HCT116 (cell line): ENCODE measurements at regions not wholly inside any gene's neighbourhood (a gene's known extent, or its start where the extent isn't known, plus 50 kb on each side); places are given as distances from the start of the nearest gene placed in this dataset.

ENCODE experiments used
- ATAC-seq: fragments of 200-7000 bp; cut with Tn5 transposase; 2 replicates; pipeline ENCODE4 v1.9.1; 2020; ENCODE audit warnings: mild to moderate bottlenecking, moderate library complexity
- BruUV-seq: library from RNA; stranded (reverse); fragments of 400-500 nt; replicated peaks from 2 replicates; lab custom pipeline; 2021; lab: Mats Ljungman, UMichigan
- CTCF ChIA-PET: fragments of 300-600 bp; sonication (Branson Sonifier 250); formaldehyde crosslinking; loops from one replicate; lab custom pipeline; 2021; ENCODE audit warnings: antibody characterized with exemption; lab: Charles Lee
- POLR2A ChIA-PET: fragments of 300-600, 350-600 bp; sonication (Branson Sonifier 250); formaldehyde crosslinking; loops from one replicate; lab custom pipeline; 2021; ENCODE audit warnings: antibody characterized with exemption; lab: Charles Lee
- RAD21 ChIA-PET, 2 experiments: fragments of 300-600 bp; sonication (Branson Sonifier 250); formaldehyde crosslinking; loops; one replicate each; lab custom pipeline; 2023; ENCODE audit warnings: low total read pairs in 2 of 2; ENCODE audit not compliant: uncharacterized antibody in 2 of 2, unreplicated experiment in 2 of 2, low non-redundant PET in 1 of 2; lab: Charles Lee
- DNase-seq: peaks from one replicate; pipeline ENCODE4 v3.0.0-alpha.2; 2010; ENCODE audit warnings: low read depth, low spot score
- H2AFZ ChIP-seq: fragments of 200-600 bp; shearing (Covaris generic), sonication (generic); 2 replicates; pipeline ENCODE4 v1.6.1; 2017; ENCODE audit warnings: low read depth, mixed run types, mixed read lengths, antibody characterized with exemption, low read length; ENCODE audit not compliant: poor library complexity, severe bottlenecking
- H3K27ac ChIP-seq: 2 replicates; pipeline ENCODE4 v1.5.1; 2012; ENCODE audit warnings: low read depth, low read length
- H3K27me3 ChIP-seq: fragments of 200-600 bp; sonication (generic); 2 replicates; pipeline ENCODE4 v1.6.1; 2016; ENCODE audit warnings: mixed run types, low read length, mixed read lengths; ENCODE audit not compliant: insufficient read depth
- H3K36me3 ChIP-seq, 2 experiments: fragments of 200-500 bp in 1 of 2; fragments of 200-600 bp in 1 of 2; sonication (Bioruptor generic) in 1 of 2; sonication (generic) in 1 of 2; 2 replicates each; pipeline versions ENCODE4 v1.5.1 to v1.6.1; 2014 to 2016; ENCODE audit warnings: low read length in 2 of 2, inconsistent platforms in 1 of 2, mixed read lengths in 1 of 2, mixed run types in 1 of 2; ENCODE audit not compliant: insufficient read depth in 2 of 2, control insufficient read depth in 1 of 2
- H3K4me1 ChIP-seq, 2 experiments: fragments of 200-600 bp in 1 of 2; sonication (generic) in 1 of 2; 2 replicates each; pipeline versions ENCODE4 v1.5.1 to v1.6.1; 2012 to 2017; ENCODE audit warnings: low read length in 2 of 2, inconsistent platforms in 1 of 2, mild to moderate bottlenecking in 1 of 2, mixed read lengths in 1 of 2, mixed run types in 1 of 2, moderate library complexity in 1 of 2; ENCODE audit not compliant: insufficient read depth in 2 of 2, control insufficient read depth in 1 of 2
- H3K4me2 ChIP-seq: fragments of 200-600 bp; sonication (generic); 2 replicates; pipeline ENCODE4 v1.6.1; 2017; ENCODE audit warnings: mixed run types, low read length, mixed read lengths
- H3K4me3 ChIP-seq, 2 experiments: fragments of 200-600 bp in 1 of 2; sonication (generic) in 1 of 2; replicated peaks in 1 of 2; 2 replicates each; pipeline ENCODE4 v1.5.1; 2011 to 2016; ENCODE audit warnings: low read length in 2 of 2, control low read depth in 1 of 2, low read depth in 1 of 2, mild to moderate bottlenecking in 1 of 2, mixed read lengths in 1 of 2, mixed run types in 1 of 2
- H3K79me2 ChIP-seq: fragments of 200-600 bp; sonication (generic); 2 replicates; pipeline ENCODE4 v1.6.1; 2017; ENCODE audit warnings: mild to moderate bottlenecking, mixed run types, low read length, moderate library complexity, mixed read lengths; ENCODE audit not compliant: insufficient read depth
- H3K9ac ChIP-seq: fragments of 200-600 bp; sonication (generic); 2 replicates; pipeline ENCODE4 v1.6.1; 2016; ENCODE audit warnings: low read length, mixed read lengths
- H3K9me2 ChIP-seq: fragments of 200-600 bp; sonication (generic), shearing (Covaris generic); 2 replicates; pipeline ENCODE4 v1.6.1; 2017; ENCODE audit warnings: mixed run types, mild to moderate bottlenecking, moderate library complexity; ENCODE audit not compliant: insufficient read depth
- H3K9me3 ChIP-seq, 2 experiments: fragments of 200-500 bp in 1 of 2; fragments of 200-600 bp in 1 of 2; sonication (Bioruptor generic) in 1 of 2; sonication (generic) in 1 of 2; 2 replicates each; pipeline ENCODE4 v1.6.1; 2014 to 2017; ENCODE audit warnings: low read length in 2 of 2, mixed read lengths in 2 of 2, inconsistent platforms in 1 of 2, low read depth in 1 of 2, mild to moderate bottlenecking in 1 of 2, mixed run types in 1 of 2, moderate library complexity in 1 of 2; ENCODE audit not compliant: control insufficient read depth in 1 of 2, insufficient read depth in 1 of 2
- H4K20me1 ChIP-seq: fragments of 200-600 bp; sonication (generic), shearing (Covaris generic); 2 replicates; pipeline ENCODE4 v1.6.1; 2017; ENCODE audit warnings: mixed run types, mild to moderate bottlenecking, moderate library complexity; ENCODE audit not compliant: insufficient read depth
- ATF3 ChIP-seq: IDR thresholded peaks from 2 replicates; pipeline ENCODE4 v1.6.1; 2012
- CBX3 ChIP-seq: IDR thresholded peaks from 2 replicates; pipeline ENCODE4 v1.6.1; 2012; ENCODE audit warnings: low read depth
- CEBPB ChIP-seq: IDR thresholded peaks from 2 replicates; pipeline ENCODE4 v1.6.1; 2012; ENCODE audit warnings: low read depth
- EGR1 ChIP-seq: IDR thresholded peaks from 2 replicates; pipeline ENCODE4 v1.6.1; 2012; ENCODE audit warnings: low read depth
- ELF1 ChIP-seq: IDR thresholded peaks from 2 replicates; pipeline ENCODE4 v1.6.1; 2012; ENCODE audit warnings: low read depth, borderline replicate concordance
- EZH2phosphoT487 ChIP-seq: fragments of 200-600 bp; IDR thresholded peaks from 2 replicates; pipeline ENCODE4 v1.6.1; 2018; ENCODE audit warnings: antibody characterized with exemption, borderline replicate concordance
- FOSL1 ChIP-seq: IDR thresholded peaks from 2 replicates; pipeline ENCODE4 v1.6.1; 2012; ENCODE audit warnings: low read depth
- POLR2AphosphoS5 ChIP-seq: IDR thresholded peaks from 2 replicates; pipeline ENCODE4 v1.6.1; 2011; ENCODE audit warnings: mild to moderate bottlenecking, low read depth, low read length, moderate library complexity
- RAD21 ChIP-seq: IDR thresholded peaks from 2 replicates; pipeline ENCODE4 v1.6.1; 2012; ENCODE audit warnings: low read depth, mild to moderate bottlenecking
- REST ChIP-seq: IDR thresholded peaks from 2 replicates; pipeline ENCODE4 v1.6.1; 2012; ENCODE audit warnings: low read depth
- SP1 ChIP-seq: IDR thresholded peaks from 2 replicates; pipeline ENCODE4 v1.6.1; 2012; ENCODE audit warnings: low read depth
- TCF7L2 ChIP-seq: IDR thresholded peaks from 2 replicates; pipeline ENCODE4 v1.7.0; 2011; ENCODE audit warnings: borderline replicate concordance, inconsistent platforms; ENCODE audit not compliant: insufficient read depth, insufficient read length; ENCODE audit errors: extremely low read depth
- YY1 ChIP-seq: IDR thresholded peaks from 2 replicates; pipeline ENCODE4 v1.6.1; 2011; ENCODE audit warnings: low read length, low read depth, moderate library complexity, mild to moderate bottlenecking; ENCODE audit not compliant: insufficient replicate concordance; ENCODE audit errors: extremely low read depth
- ZBTB33 ChIP-seq: IDR thresholded peaks from 2 replicates; pipeline ENCODE4 v1.6.1; 2011; ENCODE audit warnings: mild to moderate bottlenecking, low read length, moderate library complexity; ENCODE audit not compliant: insufficient replicate concordance; ENCODE audit errors: extremely low read depth
- ZFX ChIP-seq: fragments of 450-650 bp; IDR thresholded peaks from 2 replicates; pipeline ENCODE4 v1.6.1; 2017
- ZNF274 ChIP-seq: fragments of 200-500 bp; sonication (Bioruptor generic); IDR thresholded peaks from 2 replicates; pipeline ENCODE4 v1.6.1; 2014; ENCODE audit warnings: mild to moderate bottlenecking, low read depth, low read length, inconsistent platforms
- intact Hi-C: fragments of 100-400 bp; cut with micrococcal nuclease; formaldehyde crosslinking; loops from 2 replicates; pipeline ENCODE4 v1.10.0; 2022

GRCh38 chr3:5523125-5523524, 335.6 kb downstream of the EDEM1 start (continued):
- TF ChIP-seq YY1 (no peak), CBX3 (no peak), ZFX (no peak), RAD21 (no peak), ELF1 (no peak), EGR1 (no peak), ZBTB33 (no peak)

- H3K27me3 ChIP-seq, result no peaks in the 10 kb centered on the region
- TF ChIP-seq ELF1, result no peak
- no peak for TF ChIP-seq TCF7L2
- no peak for TF ChIP-seq ZBTB33
- TF ChIP-seq POLR2AphosphoS5, result no peak
- no peak for TF ChIP-seq ZFX
- no peak for TF ChIP-seq ZNF274
- no peak for TF ChIP-seq CBX3
- no peak for TF ChIP-seq ATF3
- no peak for TF ChIP-seq REST
- TF ChIP-seq EZH2phosphoT487, result no peak
- TF ChIP-seq SP1, result no peak
- no peak for TF ChIP-seq FOSL1
- no peak for TF ChIP-seq CEBPB
- TF ChIP-seq, all 23 proteins: peak for 0
- BruUV-seq, result no TSS peak
- ChIA-PET RAD21 (interaction anchor here in 1 of 2 experiments (0.6 kb wide), 1 partner anchor 687 kb away, joined by 3 read pairs; no protein-coding TSS in a partner anchor), POLR2A (no interaction called here), CTCF (no interaction called here)
- no peak overlapping the region for H3K9ac ChIP-seq
- no peaks in the 10 kb centered on the region for H3K9me3 ChIP-seq
- H3K27ac ChIP-seq, result no peak overlapping the region
- no peak overlapping the region for H3K4me3 ChIP-seq
- DNase-seq (no peak), ATAC-seq (no peak)
- H2AFZ ChIP-seq, result no peak overlapping the region
- H3K4me2 ChIP-seq, result no peak overlapping the region
- H3K36me3 ChIP-seq, result no peaks in the 10 kb centered on the region
- no peaks in the 10 kb centered on the region for H4K20me1 ChIP-seq
- no peaks in the 10 kb centered on the region for H3K9me2 ChIP-seq
- intact Hi-C loops, result no loop called here
- no peaks in the 10 kb centered on the region for H3K4me1 ChIP-seq
- H3K79me2 ChIP-seq, result no peaks in the 10 kb centered on the region
Measured at GRCh38 chr3:5531039-5531438, 343.5 kb downstream of the EDEM1 start.
